GM21825 (cell line): ENCODE measurements at regions not wholly inside any gene's neighbourhood (a gene's known extent, or its start where the extent isn't known, plus 50 kb on each side); places are given as distances from the start of the nearest gene placed in this dataset.

Experiments
- ATAC-seq: cut with Tn5 transposase; IDR thresholded peaks from one replicate; pipeline ENCODE4 v1.9.1; 2021; ENCODE audit warnings: mild to moderate bottlenecking, moderate library complexity; ENCODE audit not compliant: unreplicated experiment

- no peak for ATAC-seq
Observed at GRCh38 chr22:48185071-48186055, 1422.9 kb downstream of the TBC1D22A start.

DNA sequence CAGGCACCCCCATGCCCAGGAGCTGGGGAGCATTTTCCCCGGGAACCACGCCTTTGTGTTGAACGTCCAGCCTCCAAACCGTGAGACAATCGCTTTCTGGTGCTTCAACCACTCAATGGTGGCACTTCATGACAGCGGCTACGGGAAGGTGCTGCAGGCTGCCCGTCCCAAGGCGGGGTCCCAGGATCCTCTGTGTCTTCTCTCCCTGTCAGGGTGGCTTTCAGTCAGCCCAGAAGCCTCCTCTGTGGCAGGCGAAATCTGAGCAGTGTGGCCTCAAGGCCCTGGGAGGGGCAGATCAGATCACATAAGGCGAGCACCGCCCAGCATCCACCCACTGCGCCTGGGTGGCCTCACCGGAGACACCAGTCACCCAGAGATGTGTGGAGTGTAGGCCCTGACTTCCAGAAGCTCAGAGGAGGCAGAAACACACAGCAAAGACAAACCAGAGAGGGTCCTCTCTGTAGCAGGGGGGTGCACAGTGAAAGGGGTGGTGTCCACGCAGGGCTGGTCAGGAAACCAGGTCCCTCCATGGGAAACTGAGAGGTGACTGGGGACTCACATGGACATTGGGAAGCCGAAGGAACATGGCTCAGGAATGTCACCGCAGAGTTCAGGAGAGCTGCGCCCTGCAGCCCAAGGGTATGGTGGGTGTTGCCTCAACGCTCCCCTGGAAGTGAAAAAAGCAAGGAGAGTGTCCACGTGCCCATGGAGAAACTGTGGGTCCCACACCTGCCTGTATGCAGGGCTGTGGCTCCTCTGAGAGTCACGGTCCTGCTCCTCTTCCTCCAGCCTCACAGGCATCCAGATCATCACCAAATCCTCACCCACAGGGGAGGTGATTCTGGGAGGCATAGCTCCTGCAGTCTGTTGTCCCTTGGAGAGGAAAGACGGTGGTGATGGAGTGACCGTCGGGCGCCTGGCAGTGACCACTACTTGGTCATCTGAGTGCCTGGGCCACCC lies 1420.7 kb downstream of the TBC1D22A start:
- ATAC-seq, result no peak

DNA sequence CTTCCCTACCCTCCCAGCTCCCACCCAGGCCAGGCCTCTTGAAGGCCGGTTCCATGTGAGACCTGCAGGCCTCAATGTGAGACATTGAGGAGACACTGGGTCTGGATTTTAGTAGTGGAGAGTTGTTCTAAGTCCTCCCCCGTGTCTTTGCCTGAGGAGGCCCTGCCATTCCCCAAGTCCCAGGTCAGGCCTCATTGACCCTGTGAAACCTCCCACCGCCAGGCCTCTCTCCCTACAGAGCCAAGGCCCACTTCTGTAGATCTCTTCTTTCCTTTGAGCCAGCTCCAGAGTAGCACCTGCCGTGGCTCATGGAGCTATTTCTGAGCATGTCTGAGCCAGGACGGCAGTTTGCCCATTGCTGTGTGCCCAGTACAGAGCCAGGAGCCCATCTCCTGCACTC lies 1419.6 kb downstream of the TBC1D22A start:
- no peak for ATAC-seq

GRCh38 chr22:48181263-48181955 lies 1419.0 kb downstream of the TBC1D22A start:
- no peak for ATAC-seq

DNA sequence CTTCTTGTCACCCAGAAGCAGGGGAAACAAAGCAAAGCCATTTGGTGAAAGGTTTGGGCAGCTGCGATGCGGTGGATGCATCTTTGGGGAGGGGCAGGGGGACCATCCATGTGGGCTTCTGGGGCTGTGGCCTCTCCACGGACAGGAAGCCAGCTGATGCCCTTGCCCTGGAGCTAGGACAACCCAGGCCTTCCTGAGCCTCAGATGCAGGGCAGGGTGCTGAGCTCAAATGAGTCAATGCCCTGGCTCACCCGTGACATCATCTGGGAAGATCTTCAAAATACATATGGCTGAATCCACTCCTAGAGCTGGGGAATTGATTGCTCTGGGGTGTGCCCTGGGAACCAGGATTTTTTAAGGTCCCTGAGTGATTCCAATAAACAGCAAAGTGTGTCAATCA lies 1418.2 kb downstream of the TBC1D22A start:
- ATAC-seq, result no peak

GRCh38 chr22:48179571-48180546 lies 1417.4 kb downstream of the TBC1D22A start:
- no peak for ATAC-seq

DNA sequence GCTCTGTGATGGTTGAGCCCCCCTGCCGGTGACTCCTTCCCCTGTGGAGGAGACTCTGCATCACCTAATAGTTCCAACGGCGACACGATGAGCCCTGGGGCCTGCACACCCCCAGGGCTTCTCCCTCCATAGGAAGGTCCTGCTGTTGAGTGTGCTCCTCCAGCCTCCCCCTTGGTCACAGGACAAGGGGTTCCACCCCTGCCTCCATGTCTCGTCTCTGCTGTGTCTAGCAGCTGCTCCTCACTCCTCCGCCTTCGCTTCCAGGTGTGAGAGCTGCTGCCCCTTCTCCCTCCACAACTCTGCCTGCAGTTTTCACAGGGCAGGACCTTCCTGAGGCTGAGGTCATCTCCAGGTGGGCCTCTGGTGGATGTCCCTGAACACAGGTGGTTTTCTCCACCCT lies 1416.1 kb downstream of the TBC1D22A start:
- ATAC-seq, result no peak

DNA sequence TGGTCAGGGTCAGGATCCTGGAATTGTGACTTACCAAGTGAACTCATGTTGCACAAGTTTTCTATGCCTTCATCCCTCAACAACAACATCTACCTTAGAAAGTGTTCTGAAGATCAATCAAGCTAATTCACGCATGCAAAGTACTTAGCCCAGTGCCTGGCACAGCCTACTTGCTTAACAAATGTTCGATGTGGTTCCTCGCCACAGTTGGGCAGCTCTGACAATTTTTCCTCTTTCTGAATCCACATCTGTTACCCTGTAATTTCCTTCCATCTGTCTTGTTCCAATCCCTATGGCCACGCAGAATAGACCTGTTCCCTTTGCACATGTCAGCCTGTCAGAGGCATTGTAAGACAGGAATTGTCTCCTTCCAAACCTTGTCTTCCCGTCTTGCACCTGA lies 1415.2 kb downstream of the TBC1D22A start:
- no peak for ATAC-seq

GRCh38 chr22:48175721-48176120 lies 1413.3 kb downstream of the TBC1D22A start:
- ATAC-seq, result no peak

GRCh38 chr22:48173773-48174160 lies 1411.3 kb downstream of the TBC1D22A start:
- no peak for ATAC-seq

GRCh38 chr22:48173061-48173772 lies 1410.8 kb downstream of the TBC1D22A start:
- no peak for ATAC-seq

DNA sequence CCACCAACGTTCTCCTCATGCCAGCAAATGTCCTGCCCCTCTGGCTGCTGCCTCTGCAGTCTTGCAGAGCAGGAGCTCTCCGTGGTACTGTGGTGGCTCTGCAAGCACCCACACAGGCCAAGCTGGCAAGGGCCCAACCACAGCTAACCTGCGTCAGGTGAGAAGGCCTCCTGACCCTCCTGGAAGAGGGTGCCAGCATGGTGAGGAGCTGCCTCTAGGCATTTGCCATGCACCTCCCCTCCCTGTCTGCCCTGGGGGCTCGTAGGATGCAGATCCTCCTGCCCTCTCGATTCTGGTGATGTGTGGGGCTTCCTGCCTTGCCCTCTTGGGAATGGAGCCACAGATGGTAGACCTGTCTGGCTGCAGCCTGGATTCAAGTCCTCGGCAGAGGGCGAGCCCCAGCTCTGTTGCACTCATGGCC lies 1408.8 kb downstream of the TBC1D22A start:
- no peak for ATAC-seq

- no peak for ATAC-seq
Observed at GRCh38 chr22:48169227-48169626, 1406.8 kb downstream of the TBC1D22A start.

DNA sequence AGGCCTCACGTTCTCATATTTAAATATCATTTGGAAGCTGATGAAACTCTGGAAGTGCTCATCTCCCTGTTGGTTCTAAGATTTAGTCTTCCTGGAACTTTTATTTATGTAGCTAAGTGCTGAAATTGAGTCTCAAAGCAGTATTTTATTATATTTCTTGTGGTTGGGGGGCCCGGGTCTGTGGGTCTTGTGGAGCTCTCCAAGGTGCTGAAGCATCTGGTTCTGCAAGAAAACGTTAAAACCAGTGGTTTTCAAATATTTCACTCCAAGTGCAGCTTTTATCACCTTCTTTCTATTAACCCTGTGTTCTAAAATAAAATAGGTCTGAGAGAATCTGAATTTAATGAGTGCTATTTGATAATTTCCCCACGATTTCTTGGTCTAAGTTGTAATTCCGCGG lies 1404.8 kb downstream of the TBC1D22A start:
- no peak for ATAC-seq

DNA sequence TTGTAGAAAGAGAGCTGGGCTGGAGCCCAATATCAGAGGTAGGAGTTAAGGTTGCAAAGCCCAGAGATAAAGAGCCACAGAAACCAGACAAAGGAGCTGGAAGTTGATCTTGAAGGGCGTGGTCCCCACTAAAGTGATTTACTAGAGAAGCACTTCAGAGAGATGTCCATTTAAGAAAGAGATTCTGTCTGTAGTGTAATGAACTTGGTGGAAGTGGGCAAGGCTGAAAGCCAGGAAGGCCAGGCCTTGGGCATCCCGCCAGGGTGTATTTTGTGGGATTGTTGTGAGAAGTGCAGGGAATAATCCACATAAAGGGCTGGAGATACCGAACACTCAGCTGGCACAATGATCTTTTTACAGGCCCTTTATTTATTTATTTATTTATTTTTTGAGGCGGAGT lies 1398.8 kb downstream of the TBC1D22A start:
- ATAC-seq, result no peak

GRCh38 chr22:48157676-48158075 lies 1395.2 kb downstream of the TBC1D22A start:
- ATAC-seq, result no peak

DNA sequence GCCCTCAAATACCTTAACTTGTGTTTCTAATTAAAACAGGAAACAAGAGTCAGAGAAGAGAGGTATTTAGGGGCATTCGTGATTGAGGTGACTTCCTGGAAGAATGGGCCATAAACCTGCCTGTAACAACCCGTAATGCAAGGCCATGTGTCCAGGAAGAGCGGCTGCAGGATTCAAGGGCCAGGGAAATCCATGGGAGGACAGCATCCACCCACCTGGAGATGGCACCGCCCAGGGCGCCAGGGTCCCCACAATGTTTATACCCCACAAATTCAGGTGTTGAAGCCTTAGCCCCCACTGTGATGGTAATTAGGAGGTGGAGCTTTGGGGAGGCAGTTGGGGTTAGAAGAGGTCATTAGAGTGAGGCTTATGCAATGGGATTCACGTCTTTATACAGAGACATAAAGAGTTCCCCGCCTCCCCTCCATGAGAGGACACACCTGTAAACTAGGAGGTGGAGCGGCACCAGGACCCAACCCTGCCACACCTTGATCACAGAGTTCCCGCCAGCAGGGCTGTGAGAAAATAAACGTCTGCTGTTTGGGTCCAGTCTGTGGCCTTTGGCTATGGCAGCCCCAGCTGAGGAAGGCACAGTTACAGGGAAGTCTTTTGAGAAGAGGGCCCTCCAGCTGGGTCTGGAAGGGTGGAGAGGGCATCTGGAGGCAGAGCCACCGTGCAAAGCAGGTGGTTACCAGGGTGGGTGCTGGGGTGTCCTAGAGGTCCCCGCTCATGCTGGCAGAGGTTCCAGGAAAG lies 1394.3 kb downstream of the TBC1D22A start:
- no peak for ATAC-seq

- no peak for ATAC-seq
Observed at GRCh38 chr22:48155446-48155845, 1393.0 kb downstream of the TBC1D22A start.

DNA sequence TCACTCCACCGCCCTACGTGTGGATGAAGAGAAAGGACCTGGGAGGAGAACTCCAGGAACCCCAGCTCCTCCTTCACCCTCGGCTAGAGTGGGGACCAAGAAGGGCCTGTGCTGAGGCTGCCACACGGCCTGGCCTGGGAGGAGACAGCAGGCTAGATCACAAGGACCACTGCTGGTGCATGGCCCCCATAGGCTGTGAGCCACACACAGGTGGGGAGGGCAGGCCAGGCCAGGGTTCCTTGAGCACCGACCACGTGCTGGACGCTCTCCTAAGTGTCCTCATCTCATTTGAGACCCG lies 1392.4 kb downstream of the TBC1D22A start:
- no peak for ATAC-seq
